ENCODE measurements at regions not wholly inside any gene's neighbourhood (a gene's known extent, or its start where the extent isn't known, plus 50 kb on each side); places are given as distances from the start of the nearest gene placed in this dataset.

GRCh38 chr3:187533797-187534196 lies 136.4 kb downstream of the SST start:
- Histone ChIP-seq H2AK5ac (ENCODE audit: low read depth, low read length) (no peak overlapping the region), H3K27ac (ENCODE audit: low read depth, low read length) (no peak overlapping the region), H3K4me2 (ENCODE audit: insufficient read depth in 1 of 2, low read depth in 2 of 2, low read length in 2 of 2) (no peak overlapping the region), H2BK15ac (ENCODE audit: low read length) (no peak overlapping the region), H2AFZ (ENCODE audit: low read length) (peak overlapping the region; percentile 51; the same call in 1 of the 2 replicates), H3K4ac (replicated peaks; ENCODE audit: insufficient read length, low read depth, low read length) (no peak overlapping the region), H3K36me3 (ENCODE audit: control insufficient read depth in 2 of 4, insufficient read depth in 4 of 4, low read length in 3 of 4) (no peaks in the 10 kb centered on the region), H3K9me3 (ENCODE audit: insufficient read depth in 2 of 2, low read depth in 1 of 2, low read length in 1 of 2) (peaks cover 0 to 3% of the 10 kb centered on the region in 2 experiments; a peak in 1 of 4 replicates), H3K14ac (ENCODE audit: insufficient read length) (no peak overlapping the region), H3K4me1 (replicated peaks in 1 of 4; ENCODE audit: control insufficient read depth in 3 of 4, insufficient read depth in 4 of 4, low read length in 3 of 4) (0 out of 7 replicates have a peak, but pooled peaks cover 0 to 3% (median 0%) of the 10 kb centered on the region in 4 experiments), H4K20me1 (replicated peaks in 1 of 2; ENCODE audit: control insufficient read depth in 1 of 2, insufficient read depth in 2 of 2, low read length in 2 of 2) (no peaks in the 10 kb centered on the region), H3K79me2 (ENCODE audit: control insufficient read depth in 1 of 2, insufficient read depth in 2 of 2, low read length in 2 of 2) (no peaks in the 10 kb centered on the region), H3K27me3 (replicated peaks in 1 of 4; ENCODE audit: control insufficient read depth in 3 of 4, extremely low read depth in 1 of 4, insufficient read depth in 3 of 4, low read length in 3 of 4) (no peaks in the 10 kb centered on the region), H2BK5ac (ENCODE audit: low read depth, low read length) (no peak overlapping the region; the same call in 1 of the 2 replicates), H4K5ac (ENCODE audit: insufficient read length, low read depth, low read length) (no peak overlapping the region), H4K8ac (ENCODE audit: extremely low read depth, insufficient read depth, low read length) (no peak overlapping the region), H3K23ac (ENCODE audit: insufficient read length) (no peak overlapping the region), H2BK20ac (ENCODE audit: low read length) (no peak overlapping the region), H4K91ac (replicated peaks; ENCODE audit: insufficient read length, low read length) (no peak overlapping the region), H3K4me3 (ENCODE audit: extremely low read depth in 1 of 4, insufficient read depth in 2 of 4, low read depth in 3 of 4, low read length in 4 of 4) (no peak overlapping the region), H3K56ac (replicated peaks; ENCODE audit: insufficient read length, low read depth, low read length) (no peak overlapping the region), H3K79me1 (ENCODE audit: low read depth, low read length) (no peaks in the 10 kb centered on the region), H3K18ac (ENCODE audit: extremely low read depth, low read length) (no peak overlapping the region), H3K23me2 (ENCODE audit: low read depth, low read length) (no peaks in the 10 kb centered on the region), H2BK120ac (replicated peaks; ENCODE audit: low read depth, low read length) (no peak overlapping the region), H2BK12ac (ENCODE audit: low read depth, low read length) (no peak overlapping the region), H3K9ac (replicated peaks in 1 of 4; ENCODE audit: extremely low read depth in 1 of 4, low read depth in 3 of 4, low read length in 3 of 4) (no peak overlapping the region)
- WGBS, 2 experiments (ENCODE audit: extremely low coverage in 1 of 2, insufficient coverage in 1 of 2, insufficient read length in 1 of 2, insufficient replicate concordance in 2 of 2, low coverage in 1 of 2, low lambda C conversion rate in 2 of 2, missing lambda C conversion rate in 1 of 2): 77% methylated on average over 6 of the region's 6 CpGs; no CpG with 5 or more reads in 1 of the 2 experiments
- DNase-seq (ENCODE audit: low read depth in 1 of 2, low spot score in 2 of 2) (no peak), FAIRE-seq (no peak)
- CTCF ChIA-PET (ENCODE audit: partially characterized antibody): interaction anchor here (0.8 to 3.8 kb wide), 4 partner anchors 8 to 214 kb away, joined by 3 to 10 read pairs (median 4); no protein-coding TSS in a partner anchor
- POLR2A ChIA-PET (ENCODE audit: partially characterized antibody): no interaction called here
- no peak for TF ChIP-seq RAD21 (IDR thresholded peaks at IDR 0.05 in 1 of 2, conservative IDR thresholded peaks at IDR 0.05 in 1 of 2; ENCODE audit: low read depth in 2 of 2, low read length in 2 of 2)
- no peak for TF ChIP-seq ASH2L (IDR thresholded peaks at IDR 0.05; ENCODE audit: low read length)
- no peak for TF ChIP-seq HDAC6 (IDR thresholded peaks at IDR 0.05; ENCODE audit: low read depth, low read length)
- no peak for TF ChIP-seq SIRT6 (IDR thresholded peaks at IDR 0.05; ENCODE audit: low read length)
- no peak for TF ChIP-seq SP2 (IDR thresholded peaks at IDR 0.05; ENCODE audit: low read length)
- no peak for TF ChIP-seq CTCF (IDR thresholded peaks at IDR 0.05; ENCODE audit: control extremely low read depth in 1 of 3, insufficient read depth in 1 of 3, low read depth in 1 of 3, low read length in 3 of 3)
- no peak for TF ChIP-seq KDM5A (IDR thresholded peaks at IDR 0.05; ENCODE audit: low read length)
- no peak for TF ChIP-seq CEBPB (IDR thresholded peaks at IDR 0.05; ENCODE audit: low read depth, low read length)
- no peak for TF ChIP-seq TCF12 (IDR thresholded peaks at IDR 0.05; ENCODE audit: low read depth, low read length)
- no peak for TF ChIP-seq MAFK (IDR thresholded peaks at IDR 0.05; ENCODE audit: low read depth, low read length)
- no peak for TF ChIP-seq RXRA (IDR thresholded peaks at IDR 0.05; ENCODE audit: insufficient read depth, low read depth, low read length)

All from H1 (cell line).